GM23248 (cell line): ENCODE measurements at regions not wholly inside any gene's neighbourhood (a gene's known extent, or its start where the extent isn't known, plus 50 kb on each side); places are given as distances from the start of the nearest gene placed in this dataset.

Experiments
- EZH2 ChIP-seq: fragments of 200-600 bp; sonication (generic); IDR thresholded peaks from 2 replicates; pipeline ENCODE4 v1.6.1; 2018; ENCODE audit warnings: antibody characterized with exemption, mild to moderate bottlenecking; ENCODE audit not compliant: insufficient read depth, poor library complexity, severe bottlenecking
- EZH2phosphoT487 ChIP-seq: fragments of 200-600 bp; sonication (generic); IDR thresholded peaks from 2 replicates; pipeline ENCODE4 v1.6.1; 2018; ENCODE audit warnings: antibody characterized with exemption, moderate library complexity, mild to moderate bottlenecking, low read depth; ENCODE audit not compliant: insufficient read depth

GRCh38 chr6:2543321-2543720, 207.4 kb downstream of the MYLK4 start:
- TF ChIP-seq EZH2 (no peak), EZH2phosphoT487 (no peak)
